Bronchial epithelial cell (primary cell): ENCODE measurements at regions not wholly inside any gene's neighbourhood (a gene's known extent, or its start where the extent isn't known, plus 50 kb on each side); places are given as distances from the start of the nearest gene placed in this dataset.

Source experiments
- DNase-seq: peaks from one replicate; pipeline ENCODE4 v3.0.0-alpha.2; 2010; ENCODE audit warnings: low read depth
- FAIRE-seq: peaks from 2 replicates; lab custom pipeline; 2011; peaks lifted over from hg19 to GRCh38; lab: Jason Lieb, UNC
- H3K27me3 ChIP-seq: 2 replicates; pipeline ENCODE4 v1.5.1; 2011; ENCODE audit warnings: low read length; ENCODE audit not compliant: control insufficient read depth, insufficient read depth
- H3K36me3 ChIP-seq: 2 replicates; pipeline ENCODE4 v1.5.1; 2011; ENCODE audit warnings: low read length; ENCODE audit not compliant: control insufficient read depth, insufficient read depth
- H3K4me3 ChIP-seq: 2 replicates; pipeline ENCODE4 v1.5.1; 2011; ENCODE audit warnings: mild to moderate bottlenecking, low read depth, low read length, control low read depth
- TF ChIP-seq, protein P1 (sequence below): IDR thresholded peaks from 2 replicates; pipeline ENCODE4 v1.5.1; 2011; ENCODE audit warnings: mild to moderate bottlenecking, moderate library complexity, low read length, control low read depth, inconsistent platforms; ENCODE audit not compliant: insufficient read depth, severe bottlenecking

DNA sequence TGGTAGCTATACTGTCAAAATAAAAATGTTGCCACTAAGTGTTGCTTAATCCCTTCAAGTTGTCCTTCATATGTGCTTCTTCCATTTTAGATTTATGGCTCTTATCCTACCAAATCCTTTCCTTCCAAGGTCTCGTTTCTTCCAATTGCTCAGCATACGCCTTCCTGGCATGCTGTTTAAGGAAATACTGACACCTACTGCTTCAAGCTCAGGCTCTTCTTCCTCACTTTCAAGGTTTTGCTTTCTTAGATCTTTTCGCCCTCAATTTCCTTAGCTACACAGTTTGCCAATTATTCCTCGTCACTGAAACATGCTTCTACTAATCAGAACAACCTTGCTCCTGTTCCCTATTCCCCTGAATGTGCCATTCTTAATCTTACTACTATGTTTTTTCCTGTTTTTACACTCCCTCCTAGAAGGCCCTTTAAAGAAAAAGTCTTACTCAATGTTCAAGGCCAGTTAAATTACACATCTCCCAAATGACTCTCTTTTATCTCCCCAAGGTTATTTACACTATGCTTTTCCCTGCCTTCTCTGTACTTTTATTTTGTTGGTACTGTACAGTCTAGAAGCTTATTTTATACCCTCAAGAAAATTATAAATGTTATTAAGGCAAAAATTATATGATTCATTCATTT is 343.1 kb downstream of the MZT1 start:
- H3K36me3 ChIP-seq: no peaks in the 10 kb centered on the region
- no peak for DNase-seq
- H3K27me3 ChIP-seq: no peaks in the 10 kb centered on the region
- no peak overlapping the region for H3K4me3 ChIP-seq
- no peak for FAIRE-seq
- TF ChIP-seq, protein P1, sequence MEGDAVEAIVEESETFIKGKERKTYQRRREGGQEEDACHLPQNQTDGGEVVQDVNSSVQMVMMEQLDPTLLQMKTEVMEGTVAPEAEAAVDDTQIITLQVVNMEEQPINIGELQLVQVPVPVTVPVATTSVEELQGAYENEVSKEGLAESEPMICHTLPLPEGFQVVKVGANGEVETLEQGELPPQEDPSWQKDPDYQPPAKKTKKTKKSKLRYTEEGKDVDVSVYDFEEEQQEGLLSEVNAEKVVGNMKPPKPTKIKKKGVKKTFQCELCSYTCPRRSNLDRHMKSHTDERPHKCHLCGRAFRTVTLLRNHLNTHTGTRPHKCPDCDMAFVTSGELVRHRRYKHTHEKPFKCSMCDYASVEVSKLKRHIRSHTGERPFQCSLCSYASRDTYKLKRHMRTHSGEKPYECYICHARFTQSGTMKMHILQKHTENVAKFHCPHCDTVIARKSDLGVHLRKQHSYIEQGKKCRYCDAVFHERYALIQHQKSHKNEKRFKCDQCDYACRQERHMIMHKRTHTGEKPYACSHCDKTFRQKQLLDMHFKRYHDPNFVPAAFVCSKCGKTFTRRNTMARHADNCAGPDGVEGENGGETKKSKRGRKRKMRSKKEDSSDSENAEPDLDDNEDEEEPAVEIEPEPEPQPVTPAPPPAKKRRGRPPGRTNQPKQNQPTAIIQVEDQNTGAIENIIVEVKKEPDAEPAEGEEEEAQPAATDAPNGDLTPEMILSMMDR: no peak

DNA sequence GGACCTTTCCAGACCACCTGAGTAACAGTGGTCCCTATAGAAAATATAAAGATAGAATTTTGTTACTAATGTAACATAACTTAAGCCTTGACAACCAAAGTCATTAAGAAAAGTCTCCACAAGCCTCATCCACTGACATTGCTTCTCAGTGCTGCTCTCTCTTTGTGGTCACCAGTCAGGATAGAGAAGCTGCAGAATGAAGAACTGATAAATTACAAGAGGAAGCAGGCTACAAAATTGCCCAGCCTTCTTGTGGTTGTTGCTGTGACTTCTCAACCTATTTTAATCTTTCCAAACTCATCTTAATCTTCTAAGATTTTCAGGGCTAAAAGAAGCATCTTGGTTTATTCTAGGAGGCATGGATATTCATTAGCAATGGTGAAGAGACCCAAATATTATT is 343.8 kb downstream of the MZT1 start:
- H3K27me3 ChIP-seq: no peaks in the 10 kb centered on the region
- FAIRE-seq (no peak), DNase-seq (no peak)
- no peaks in the 10 kb centered on the region for H3K36me3 ChIP-seq
- no peak overlapping the region for H3K4me3 ChIP-seq
- TF ChIP-seq, protein P1: no peak

DNA sequence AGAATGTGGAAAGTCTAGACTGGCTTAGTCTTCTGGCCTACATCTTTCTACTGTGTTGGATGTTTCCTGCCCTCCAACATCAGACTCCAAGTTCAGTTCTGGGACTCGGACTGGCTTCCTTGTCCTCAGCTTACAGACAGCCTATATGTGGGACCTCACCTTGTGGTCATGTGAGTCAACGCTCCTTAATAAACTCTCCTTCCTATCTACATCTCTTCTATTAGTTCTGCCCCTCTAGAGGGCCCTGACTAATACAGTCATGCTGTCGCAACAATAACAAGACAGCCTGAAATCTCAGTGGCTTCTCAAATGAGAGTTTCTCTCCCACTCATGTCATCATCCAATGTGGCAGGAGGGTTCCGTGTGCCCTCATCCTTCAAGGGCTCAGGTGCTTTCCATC is 347.8 kb downstream of the MZT1 start:
- H3K36me3 ChIP-seq: no peaks in the 10 kb centered on the region
- DNase-seq: peak; percentile 66
- FAIRE-seq: no peak
- no peaks in the 10 kb centered on the region for H3K27me3 ChIP-seq
- TF ChIP-seq, protein P1: no peak
- no peak overlapping the region for H3K4me3 ChIP-seq

DNA sequence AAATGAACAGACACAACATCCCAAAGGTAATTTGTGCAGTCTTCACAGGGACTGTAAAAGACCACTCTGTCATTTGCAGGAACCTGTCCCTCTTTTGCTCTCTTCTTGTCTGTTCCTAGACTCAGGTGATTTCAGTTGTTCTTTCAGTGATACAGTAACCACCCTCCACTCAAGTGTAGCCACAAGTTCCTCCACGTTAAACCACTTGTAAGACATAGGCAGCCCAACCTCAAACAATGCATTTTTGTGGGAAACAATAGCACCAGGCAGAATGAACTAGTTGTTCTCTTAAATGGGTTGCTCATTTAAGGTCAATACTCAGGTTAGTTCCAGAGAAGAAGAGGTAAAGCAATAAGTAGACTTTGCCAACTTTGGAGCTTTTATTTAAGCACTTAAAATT is 359.4 kb downstream of the MZT1 start:
- Histone ChIP-seq H3K4me3 (no peak overlapping the region), H3K27me3 (no peaks in the 10 kb centered on the region), H3K36me3 (no peaks in the 10 kb centered on the region)
- DNase-seq (no peak), FAIRE-seq (no peak)
- TF ChIP-seq, protein P1: no peak

DNA sequence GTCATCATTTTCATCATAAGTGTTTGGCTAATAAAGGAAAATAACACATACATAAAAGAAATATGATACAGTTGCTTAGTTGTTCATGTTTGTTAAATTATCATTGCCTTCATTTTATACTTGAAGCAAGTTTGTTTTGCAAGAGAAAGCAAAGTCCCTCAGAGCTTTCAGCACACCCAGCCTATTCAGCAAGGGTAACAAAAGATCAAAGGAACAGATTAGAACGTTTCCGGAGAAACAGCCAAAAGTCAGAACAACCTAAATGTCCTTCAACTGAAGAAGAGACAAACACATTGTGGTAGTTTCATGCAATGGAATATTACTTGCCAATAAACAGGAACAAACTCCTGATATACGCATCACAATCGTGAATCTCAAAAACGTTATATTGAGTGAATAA is 380.7 kb downstream of the MZT1 start:
- Histone ChIP-seq H3K4me3 (no peak overlapping the region), H3K36me3 (no peaks in the 10 kb centered on the region), H3K27me3 (no peaks in the 10 kb centered on the region)
- no peak for FAIRE-seq
- DNase-seq: no peak
- TF ChIP-seq, protein P1: no peak

DNA sequence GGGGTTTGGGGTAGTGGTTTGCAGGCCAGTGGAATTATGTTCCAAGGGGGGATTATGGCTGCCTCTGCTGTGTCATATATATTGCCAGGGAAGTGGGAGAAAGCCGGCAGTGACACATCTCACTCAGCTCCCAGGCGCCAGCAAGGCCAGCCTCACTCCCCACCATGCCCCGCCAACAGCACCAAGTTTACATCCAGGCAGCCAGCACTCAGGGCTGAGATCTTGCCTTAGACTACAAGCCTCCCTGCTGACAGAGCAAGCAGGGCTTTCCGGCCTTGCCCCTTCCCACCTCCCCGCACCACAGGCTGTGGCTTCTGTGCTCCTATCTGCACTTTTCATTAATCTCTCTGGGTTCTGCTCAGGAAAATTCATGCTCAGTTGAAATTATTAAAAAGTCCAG is 385.1 kb downstream of the MZT1 start:
- TF ChIP-seq, protein P1: no peak
- no peak for DNase-seq
- Histone ChIP-seq H3K36me3 (no peaks in the 10 kb centered on the region), H3K4me3 (no peak overlapping the region), H3K27me3 (no peaks in the 10 kb centered on the region)
- FAIRE-seq: no peak
